ENCODE measurements at regions not wholly inside any gene's neighbourhood (a gene's known extent, or its start where the extent isn't known, plus 50 kb on each side); places are given as distances from the start of the nearest gene placed in this dataset.
"Not testable (repeated sequence)": the region's sequence is repeated elsewhere in the genome, so short reads cannot be mapped to it uniquely, and the experiment has no call there.

GRCh38 chr22:46046299-46046685, 69.3 kb upstream of the WNT7B start:
- Histone ChIP-seq H3K79me2 (ENCODE audit: insufficient read depth, low read depth, low read length) (no peaks in the 10 kb centered on the region), H4K20me1 (ENCODE audit: insufficient read depth, low read length) (no peaks in the 10 kb centered on the region), H3K4me1 (ENCODE audit: insufficient read depth, low read length, poor library complexity, severe bottlenecking) (peaks cover 11% of the 10 kb centered on the region), H3K4me2 (ENCODE audit: low read length) (no peak overlapping the region), H3K27ac (ENCODE audit: low read depth, low read length, poor library complexity, severe bottlenecking) (no peak overlapping the region), H3K9me2 (ENCODE audit: insufficient read depth, low read length) (no peaks in the 10 kb centered on the region), H3K4me3 (ENCODE audit: low read depth, low read length, poor library complexity, severe bottlenecking) (no peak overlapping the region), H3K36me3 (ENCODE audit: insufficient read depth, low read length) (no peaks in the 10 kb centered on the region), H3K9me3 (ENCODE audit: low read length) (no peaks in the 10 kb centered on the region), H2AFZ (ENCODE audit: low read length) (no peak overlapping the region)
- BruUV-seq (replicated peaks), result no TSS peak
- POLR2A ChIA-PET, result no interaction called here
- no peak for TF ChIP-seq EZH2phosphoT487 (IDR thresholded peaks at IDR 0.05; ENCODE audit: borderline replicate concordance, low read depth, low read length)
- no peak for TF ChIP-seq CTCF (conservative IDR thresholded peaks at IDR 0.05; ENCODE audit: low read length)
- DNase-seq (ENCODE audit: low spot score), result no peak
- CTCF ChIA-PET (ENCODE audit: unreplicated experiment), result no interaction called here
- intact Hi-C loops (cut with micrococcal nuclease; ENCODE audit: unreplicated experiment), result no loop called here

- Histone ChIP-seq H2AFZ (ENCODE audit: low read length) (no peak overlapping the region), H4K20me1 (ENCODE audit: insufficient read depth, low read length) (no peaks in the 10 kb centered on the region), H3K79me2 (ENCODE audit: insufficient read depth, low read depth, low read length) (no peaks in the 10 kb centered on the region), H3K27ac (ENCODE audit: low read depth, low read length, poor library complexity, severe bottlenecking) (no peak overlapping the region), H3K4me3 (ENCODE audit: low read depth, low read length, poor library complexity, severe bottlenecking) (no peak overlapping the region), H3K4me1 (ENCODE audit: insufficient read depth, low read length, poor library complexity, severe bottlenecking) (peaks cover 6% of the 10 kb centered on the region), H3K9me3 (ENCODE audit: low read length) (no peaks in the 10 kb centered on the region), H3K9me2 (ENCODE audit: insufficient read depth, low read length) (no peaks in the 10 kb centered on the region), H3K4me2 (ENCODE audit: low read length) (no peak overlapping the region), H3K36me3 (ENCODE audit: insufficient read depth, low read length) (no peaks in the 10 kb centered on the region)
- intact Hi-C loops (cut with micrococcal nuclease; ENCODE audit: unreplicated experiment), result no loop called here
- TF ChIP-seq EZH2phosphoT487 (IDR thresholded peaks at IDR 0.05; ENCODE audit: borderline replicate concordance, low read depth, low read length), result no peak
- TF ChIP-seq CTCF (conservative IDR thresholded peaks at IDR 0.05; ENCODE audit: low read length), result no peak
- CTCF ChIA-PET (ENCODE audit: unreplicated experiment), result no interaction called here
- POLR2A ChIA-PET, result interaction anchor here (0.5 kb wide), 1 partner anchor 10 kb away, joined by 4 read pairs; no protein-coding TSS in a partner anchor
- no peak for DNase-seq (ENCODE audit: low spot score)
- no TSS peak for BruUV-seq (replicated peaks)
These were observed 70.3 kb upstream of the WNT7B start for GRCh38 chr22:46047226-46047625.

GRCh38 chr22:46047841-46048595, 71.1 kb upstream of the WNT7B start:
- no peaks in the 10 kb centered on the region for H4K20me1 ChIP-seq (ENCODE audit: insufficient read depth, low read length)
- BruUV-seq (replicated peaks), result no TSS peak
- no peaks in the 10 kb centered on the region for H3K36me3 ChIP-seq (ENCODE audit: insufficient read depth, low read length)
- CTCF ChIA-PET (ENCODE audit: unreplicated experiment), result no interaction called here
- no peaks in the 10 kb centered on the region for H3K9me2 ChIP-seq (ENCODE audit: insufficient read depth, low read length)
- H3K4me2 ChIP-seq (ENCODE audit: low read length), result no peak overlapping the region
- H3K4me1 ChIP-seq (ENCODE audit: insufficient read depth, low read length, poor library complexity, severe bottlenecking), result peaks cover 14% of the 10 kb centered on the region
- no peak overlapping the region for H2AFZ ChIP-seq (ENCODE audit: low read length)
- TF ChIP-seq EZH2phosphoT487 (IDR thresholded peaks at IDR 0.05; ENCODE audit: borderline replicate concordance, low read depth, low read length) (no peak), CTCF (conservative IDR thresholded peaks at IDR 0.05; ENCODE audit: low read length) (no peak)
- no peak overlapping the region for H3K27ac ChIP-seq (ENCODE audit: low read depth, low read length, poor library complexity, severe bottlenecking)
- POLR2A ChIA-PET, result no interaction called here
- no peak for DNase-seq (ENCODE audit: low spot score)
- H3K4me3 ChIP-seq (ENCODE audit: low read depth, low read length, poor library complexity, severe bottlenecking), result no peak overlapping the region
- H3K9me3 ChIP-seq (ENCODE audit: low read length), result no peaks in the 10 kb centered on the region
- intact Hi-C loops (cut with micrococcal nuclease; ENCODE audit: unreplicated experiment), result no loop called here
- H3K79me2 ChIP-seq (ENCODE audit: insufficient read depth, low read depth, low read length), result no peaks in the 10 kb centered on the region

GRCh38 chr22:46048661-46049060, 71.7 kb upstream of the WNT7B start:
- H3K4me2 ChIP-seq (ENCODE audit: low read length); intact Hi-C loops (cut with micrococcal nuclease; ENCODE audit: unreplicated experiment); H4K20me1 ChIP-seq (ENCODE audit: insufficient read depth, low read length); H3K4me3 ChIP-seq (ENCODE audit: low read depth, low read length, poor library complexity, severe bottlenecking); POLR2A ChIA-PET; CTCF ChIA-PET (ENCODE audit: unreplicated experiment); H3K9me2 ChIP-seq (ENCODE audit: insufficient read depth, low read length); DNase-seq (ENCODE audit: low spot score); H3K79me2 ChIP-seq (ENCODE audit: insufficient read depth, low read depth, low read length); H3K27ac ChIP-seq (ENCODE audit: low read depth, low read length, poor library complexity, severe bottlenecking); H3K36me3 ChIP-seq (ENCODE audit: insufficient read depth, low read length); H2AFZ ChIP-seq (ENCODE audit: low read length); H3K9me3 ChIP-seq (ENCODE audit: low read length); BruUV-seq (replicated peaks): not testable (repeated sequence)
- H3K4me1 ChIP-seq (ENCODE audit: insufficient read depth, low read length, poor library complexity, severe bottlenecking), result peaks cover 20% of the 10 kb centered on the region

All from OCI-LY7 (cell line).